ENCODE measurements at regions not wholly inside any gene's neighbourhood (a gene's known extent, or its start where the extent isn't known, plus 50 kb on each side); places are given as distances from the start of the nearest gene placed in this dataset.

GRCh38 chr9:80784647-80785046 lies 904.7 kb downstream of the TLE1 start:
- no peak for TF ChIP-seq EZH2 (IDR thresholded peaks at IDR 0.05; ENCODE audit: borderline replicate concordance, low read length)
- TF ChIP-seq CTCF (conservative IDR thresholded peaks at IDR 0.05 in 1 of 2, IDR thresholded peaks at IDR 0.05 in 1 of 2; ENCODE audit: extremely low read depth in 1 of 2, insufficient read depth in 1 of 2, low read depth in 1 of 2, low read length in 2 of 2): no peak

Measured in mammary epithelial cell (primary cell).